ENCODE measurements at regions not wholly inside any gene's neighbourhood (a gene's known extent, or its start where the extent isn't known, plus 50 kb on each side); places are given as distances from the start of the nearest gene placed in this dataset.
A peak's percentile ranks its signal among the peaks of the same experiment; 100 is the strongest.

- Histone ChIP-seq H3K4me1 (ENCODE audit: control extremely low read depth in 1 of 4, control insufficient read depth in 4 of 4, insufficient read depth in 4 of 4, low read length in 3 of 4) (no peaks in the 10 kb centered on the region), H3K4me3 (ENCODE audit: control insufficient read depth in 1 of 7, extremely low read depth in 1 of 7, insufficient read depth in 4 of 7, low read depth in 2 of 7, low read length in 6 of 7) (no peak overlapping the region), H3K27ac (ENCODE audit: insufficient read depth in 1 of 2, low read depth in 1 of 2, low read length in 2 of 2, poor library complexity in 1 of 2, severe bottlenecking in 2 of 2) (no peak overlapping the region), H3K27me3 (replicated peaks in 2 of 5; ENCODE audit: control insufficient read depth in 4 of 5, insufficient read depth in 5 of 5, low read length in 4 of 5) (no peaks in the 10 kb centered on the region), H3K36me3 (ENCODE audit: control insufficient read depth in 4 of 4, insufficient read depth in 4 of 4, low read length in 3 of 4) (no peaks in the 10 kb centered on the region), H3K9me3 (ENCODE audit: control extremely low read depth in 1 of 5, control insufficient read depth in 4 of 5, insufficient read depth in 2 of 5, low read depth in 1 of 5, low read length in 4 of 5) (no peaks in the 10 kb centered on the region)
- WGBS (ENCODE audit: insufficient coverage) = no CpG with 5 or more reads among the region's 4 CpGs
- POLR2A ChIA-PET = no interaction called here
- CTCF ChIA-PET = no interaction called here
- DNase-seq = no peak
Measured at GRCh38 chr3:74271541-74271940, 342.9 kb downstream of the CNTN3 start.

GRCh38 chr3:74269689-74270088, 344.8 kb downstream of the CNTN3 start:
- no peak for DNase-seq
- no peaks in the 10 kb centered on the region for H3K27me3 ChIP-seq (replicated peaks in 2 of 5; ENCODE audit: control insufficient read depth in 4 of 5, insufficient read depth in 5 of 5, low read length in 4 of 5)
- CTCF ChIA-PET = no interaction called here
- no peaks in the 10 kb centered on the region for H3K4me1 ChIP-seq (ENCODE audit: control extremely low read depth in 1 of 4, control insufficient read depth in 4 of 4, insufficient read depth in 4 of 4, low read length in 3 of 4)
- H3K9me3 ChIP-seq (ENCODE audit: control extremely low read depth in 1 of 5, control insufficient read depth in 4 of 5, insufficient read depth in 2 of 5, low read depth in 1 of 5, low read length in 4 of 5) = no peaks in the 10 kb centered on the region
- H3K36me3 ChIP-seq (ENCODE audit: control insufficient read depth in 4 of 4, insufficient read depth in 4 of 4, low read length in 3 of 4) = no peaks in the 10 kb centered on the region
- POLR2A ChIA-PET = no interaction called here
- H3K4me3 ChIP-seq (ENCODE audit: control insufficient read depth in 1 of 7, extremely low read depth in 1 of 7, insufficient read depth in 4 of 7, low read depth in 2 of 7, low read length in 6 of 7) = no peak overlapping the region
- no peak overlapping the region for H3K27ac ChIP-seq (ENCODE audit: insufficient read depth in 1 of 2, low read depth in 1 of 2, low read length in 2 of 2, poor library complexity in 1 of 2, severe bottlenecking in 2 of 2)

- ChIA-PET POLR2A (no interaction called here), CTCF (interaction anchor here (1.4 kb wide), 1 partner anchor 740 kb away, joined by 6 read pairs; no protein-coding TSS in a partner anchor)
- no CpG with 5 or more reads among the region's 2 CpGs for WGBS (ENCODE audit: insufficient coverage)
- Histone ChIP-seq H3K27ac (ENCODE audit: insufficient read depth in 1 of 2, low read depth in 1 of 2, low read length in 2 of 2, poor library complexity in 1 of 2, severe bottlenecking in 2 of 2) (no peak overlapping the region), H3K36me3 (ENCODE audit: control insufficient read depth in 4 of 4, insufficient read depth in 4 of 4, low read length in 3 of 4) (no peaks in the 10 kb centered on the region), H3K4me3 (ENCODE audit: control insufficient read depth in 1 of 7, extremely low read depth in 1 of 7, insufficient read depth in 4 of 7, low read depth in 2 of 7, low read length in 6 of 7) (no peak overlapping the region), H3K4me1 (ENCODE audit: control extremely low read depth in 1 of 4, control insufficient read depth in 4 of 4, insufficient read depth in 4 of 4, low read length in 3 of 4) (no peaks in the 10 kb centered on the region), H3K9me3 (ENCODE audit: control extremely low read depth in 1 of 5, control insufficient read depth in 4 of 5, insufficient read depth in 2 of 5, low read depth in 1 of 5, low read length in 4 of 5) (no peaks in the 10 kb centered on the region), H3K27me3 (replicated peaks in 2 of 5; ENCODE audit: control insufficient read depth in 4 of 5, insufficient read depth in 5 of 5, low read length in 4 of 5) (no peaks in the 10 kb centered on the region)
- DNase-seq = no peak
Measured at GRCh38 chr3:74268753-74269152, 345.7 kb downstream of the CNTN3 start.

GRCh38 chr3:74267588-74268184, 346.8 kb downstream of the CNTN3 start:
- Histone ChIP-seq H3K4me3 (ENCODE audit: control insufficient read depth in 1 of 7, extremely low read depth in 1 of 7, insufficient read depth in 4 of 7, low read depth in 2 of 7, low read length in 6 of 7) (no peak overlapping the region), H3K36me3 (ENCODE audit: control insufficient read depth in 4 of 4, insufficient read depth in 4 of 4, low read length in 3 of 4) (no peaks in the 10 kb centered on the region), H3K9me3 (ENCODE audit: control extremely low read depth in 1 of 5, control insufficient read depth in 4 of 5, insufficient read depth in 2 of 5, low read depth in 1 of 5, low read length in 4 of 5) (no peaks in the 10 kb centered on the region), H3K27me3 (replicated peaks in 2 of 5; ENCODE audit: control insufficient read depth in 4 of 5, insufficient read depth in 5 of 5, low read length in 4 of 5) (no peaks in the 10 kb centered on the region), H3K4me1 (ENCODE audit: control extremely low read depth in 1 of 4, control insufficient read depth in 4 of 4, insufficient read depth in 4 of 4, low read length in 3 of 4) (no peaks in the 10 kb centered on the region), H3K27ac (ENCODE audit: insufficient read depth in 1 of 2, low read depth in 1 of 2, low read length in 2 of 2, poor library complexity in 1 of 2, severe bottlenecking in 2 of 2) (no peak overlapping the region)
- POLR2A ChIA-PET = no interaction called here
- WGBS (ENCODE audit: insufficient coverage) = 45% methylated on average over 6 of the region's 13 CpGs
- peak; percentile 23 to 58 (median 53) for DNase-seq
- CTCF ChIA-PET = interaction anchor here (1.4 kb wide), 1 partner anchor 741 kb away, joined by 6 read pairs; no protein-coding TSS in a partner anchor

- Histone ChIP-seq H3K9me3 (ENCODE audit: control extremely low read depth in 1 of 5, control insufficient read depth in 4 of 5, insufficient read depth in 2 of 5, low read depth in 1 of 5, low read length in 4 of 5) (no peaks in the 10 kb centered on the region), H3K36me3 (ENCODE audit: control insufficient read depth in 4 of 4, insufficient read depth in 4 of 4, low read length in 3 of 4) (no peaks in the 10 kb centered on the region), H3K4me1 (ENCODE audit: control extremely low read depth in 1 of 4, control insufficient read depth in 4 of 4, insufficient read depth in 4 of 4, low read length in 3 of 4) (no peaks in the 10 kb centered on the region), H3K27ac (ENCODE audit: insufficient read depth in 1 of 2, low read depth in 1 of 2, low read length in 2 of 2, poor library complexity in 1 of 2, severe bottlenecking in 2 of 2) (no peak overlapping the region), H3K27me3 (replicated peaks in 2 of 5; ENCODE audit: control insufficient read depth in 4 of 5, insufficient read depth in 5 of 5, low read length in 4 of 5) (no peaks in the 10 kb centered on the region), H3K4me3 (ENCODE audit: control insufficient read depth in 1 of 7, extremely low read depth in 1 of 7, insufficient read depth in 4 of 7, low read depth in 2 of 7, low read length in 6 of 7) (no peak overlapping the region)
- POLR2A ChIA-PET = no interaction called here
- CTCF ChIA-PET = interaction anchor here (0.9 kb wide), 1 partner anchor 208 kb away, joined by 3 read pairs; no protein-coding TSS in a partner anchor
- no peak for DNase-seq
- WGBS (ENCODE audit: insufficient coverage) = 40% methylated on average over 1 of the region's 5 CpGs
Measured at GRCh38 chr3:74267131-74267530, 347.3 kb downstream of the CNTN3 start.

GRCh38 chr3:74265069-74265468, 349.4 kb downstream of the CNTN3 start:
- DNase-seq = no peak
- Histone ChIP-seq H3K27ac (ENCODE audit: insufficient read depth in 1 of 2, low read depth in 1 of 2, low read length in 2 of 2, poor library complexity in 1 of 2, severe bottlenecking in 2 of 2) (no peak overlapping the region), H3K9me3 (ENCODE audit: control extremely low read depth in 1 of 5, control insufficient read depth in 4 of 5, insufficient read depth in 2 of 5, low read depth in 1 of 5, low read length in 4 of 5) (no peaks in the 10 kb centered on the region), H3K27me3 (replicated peaks in 2 of 5; ENCODE audit: control insufficient read depth in 4 of 5, insufficient read depth in 5 of 5, low read length in 4 of 5) (no peaks in the 10 kb centered on the region), H3K4me1 (ENCODE audit: control extremely low read depth in 1 of 4, control insufficient read depth in 4 of 4, insufficient read depth in 4 of 4, low read length in 3 of 4) (no peaks in the 10 kb centered on the region), H3K4me3 (ENCODE audit: control insufficient read depth in 1 of 7, extremely low read depth in 1 of 7, insufficient read depth in 4 of 7, low read depth in 2 of 7, low read length in 6 of 7) (no peak overlapping the region), H3K36me3 (ENCODE audit: control insufficient read depth in 4 of 4, insufficient read depth in 4 of 4, low read length in 3 of 4) (no peaks in the 10 kb centered on the region)
- ChIA-PET CTCF (no interaction called here), POLR2A (no interaction called here)
- 89% methylated on average over 1 of the region's 1 CpG for WGBS (ENCODE audit: insufficient coverage)

GRCh38 chr3:74263031-74263430, 351.4 kb downstream of the CNTN3 start:
- WGBS (ENCODE audit: insufficient coverage) = no CpG with 5 or more reads among the region's 1 CpG
- Histone ChIP-seq H3K9me3 (ENCODE audit: control extremely low read depth in 1 of 5, control insufficient read depth in 4 of 5, insufficient read depth in 2 of 5, low read depth in 1 of 5, low read length in 4 of 5) (no peaks in the 10 kb centered on the region), H3K27ac (ENCODE audit: insufficient read depth in 1 of 2, low read depth in 1 of 2, low read length in 2 of 2, poor library complexity in 1 of 2, severe bottlenecking in 2 of 2) (no peak overlapping the region), H3K4me3 (ENCODE audit: control insufficient read depth in 1 of 7, extremely low read depth in 1 of 7, insufficient read depth in 4 of 7, low read depth in 2 of 7, low read length in 6 of 7) (no peak overlapping the region), H3K36me3 (ENCODE audit: control insufficient read depth in 4 of 4, insufficient read depth in 4 of 4, low read length in 3 of 4) (no peaks in the 10 kb centered on the region), H3K27me3 (replicated peaks in 2 of 5; ENCODE audit: control insufficient read depth in 4 of 5, insufficient read depth in 5 of 5, low read length in 4 of 5) (peaks cover 0 to 2% (median 0%) of the 10 kb centered on the region in 5 experiments), H3K4me1 (ENCODE audit: control extremely low read depth in 1 of 4, control insufficient read depth in 4 of 4, insufficient read depth in 4 of 4, low read length in 3 of 4) (no peaks in the 10 kb centered on the region)
- POLR2A ChIA-PET = no interaction called here
- no peak for DNase-seq
- CTCF ChIA-PET = no interaction called here

All from common myeloid progenitor, CD34-positive (primary cell).